NCI-H1436 (cell line): ENCODE measurements at regions not wholly inside any gene's neighbourhood (a gene's known extent, or its start where the extent isn't known, plus 50 kb on each side); places are given as distances from the start of the nearest gene placed in this dataset.

Experiments used
- DNase-seq: peaks from one replicate; lab custom pipeline; 2025; lab: John Stamatoyannopoulos, UW

DNA sequence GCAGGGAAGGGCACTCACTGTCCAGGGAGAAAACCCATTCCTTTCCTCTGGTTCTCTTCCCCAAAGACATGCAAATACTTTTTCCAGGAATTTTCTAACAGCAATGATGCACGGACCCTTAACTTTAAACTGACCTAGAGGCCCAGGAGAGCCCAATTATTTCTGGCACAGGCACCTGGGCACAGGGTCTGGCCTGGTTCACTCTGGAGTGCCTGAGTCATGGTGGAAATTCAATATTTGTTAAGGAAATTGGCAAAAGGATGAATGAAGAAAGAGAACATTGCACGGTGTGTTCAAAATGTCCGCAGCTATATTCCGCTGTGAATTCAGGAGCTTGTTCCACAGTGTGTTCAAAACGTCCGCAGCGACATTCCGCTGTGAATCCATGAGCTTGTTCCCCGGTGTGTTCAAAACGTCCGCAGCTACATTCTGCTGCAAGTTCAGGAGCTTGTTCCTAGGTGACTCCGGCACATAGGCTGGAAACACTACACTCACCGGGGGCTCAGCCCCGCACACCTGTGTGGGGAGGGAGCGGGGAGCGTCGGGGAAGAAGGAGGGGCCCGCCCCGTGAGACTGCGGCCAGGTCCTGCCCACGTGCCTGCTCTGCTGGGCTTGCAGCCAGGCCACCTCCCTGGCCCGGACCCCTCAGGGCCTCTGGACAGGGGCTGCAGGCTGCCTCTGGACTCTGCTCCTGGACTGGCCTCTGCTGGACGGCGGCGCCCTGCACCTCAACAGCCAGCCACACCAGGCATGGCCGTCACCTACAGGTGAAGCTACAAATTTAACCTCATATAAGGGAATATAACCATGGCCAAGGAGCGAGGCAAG, 72.0 kb upstream of the FAM20C start:
- DNase-seq = no peak

DNA sequence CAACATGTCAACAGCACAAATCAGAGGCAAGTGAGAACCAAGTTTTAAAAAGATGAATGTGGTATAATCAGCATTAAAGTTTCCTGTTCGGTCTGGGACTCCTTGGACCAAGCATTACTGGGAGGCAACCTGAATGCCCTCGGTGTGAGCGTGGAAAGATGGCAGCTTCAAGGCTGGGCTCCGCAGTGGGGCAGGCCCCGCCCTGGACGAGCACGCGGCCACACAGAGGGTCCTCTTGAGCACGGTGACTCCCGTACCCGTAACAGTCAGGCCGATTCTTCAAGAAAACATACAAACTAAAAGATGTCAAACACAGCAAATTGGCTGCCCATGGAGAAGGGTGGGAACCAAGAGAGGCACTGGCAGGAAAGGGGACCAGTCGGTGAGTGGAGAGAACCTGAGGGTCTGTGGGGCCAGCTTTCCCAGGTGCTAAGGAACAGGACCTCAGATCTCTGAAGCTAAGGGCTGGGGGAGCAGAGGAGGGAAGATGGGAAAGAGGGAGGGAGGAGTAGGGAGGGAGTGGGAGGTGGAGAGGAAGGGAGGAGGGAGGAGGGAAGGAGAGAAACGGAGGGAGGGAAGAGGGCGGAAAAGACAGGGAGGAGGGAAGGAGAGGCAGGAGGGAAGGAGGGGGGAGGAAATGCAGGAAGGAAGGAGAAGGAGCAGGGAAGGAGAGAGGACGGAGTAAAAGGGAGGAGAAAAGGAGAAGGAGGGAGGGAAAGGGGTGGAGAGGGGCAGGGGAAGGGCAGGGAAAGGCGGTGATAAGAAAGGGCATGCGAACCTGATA, 71.2 kb upstream of the FAM20C start:
- no peak for DNase-seq

DNA sequence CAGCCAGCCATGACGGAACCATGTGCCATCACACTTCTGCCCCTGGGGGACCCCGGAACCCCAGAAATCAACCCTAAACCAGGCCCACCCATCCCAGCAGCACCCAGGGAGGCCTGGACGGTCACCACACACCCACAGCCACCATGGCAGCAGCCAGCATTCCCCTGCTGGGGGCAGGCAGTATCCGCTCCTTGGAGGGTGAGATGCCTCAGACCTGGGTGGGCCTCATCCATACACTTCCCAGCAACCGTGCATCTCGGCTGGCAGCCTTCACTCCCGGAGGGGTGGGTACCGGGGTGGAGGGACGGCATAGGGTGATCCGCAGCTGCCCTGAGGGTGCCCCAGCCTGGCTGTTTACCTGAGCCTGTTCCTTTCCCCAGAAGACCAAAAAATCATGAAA, 69.1 kb upstream of the FAM20C start:
- no peak for DNase-seq

DNA sequence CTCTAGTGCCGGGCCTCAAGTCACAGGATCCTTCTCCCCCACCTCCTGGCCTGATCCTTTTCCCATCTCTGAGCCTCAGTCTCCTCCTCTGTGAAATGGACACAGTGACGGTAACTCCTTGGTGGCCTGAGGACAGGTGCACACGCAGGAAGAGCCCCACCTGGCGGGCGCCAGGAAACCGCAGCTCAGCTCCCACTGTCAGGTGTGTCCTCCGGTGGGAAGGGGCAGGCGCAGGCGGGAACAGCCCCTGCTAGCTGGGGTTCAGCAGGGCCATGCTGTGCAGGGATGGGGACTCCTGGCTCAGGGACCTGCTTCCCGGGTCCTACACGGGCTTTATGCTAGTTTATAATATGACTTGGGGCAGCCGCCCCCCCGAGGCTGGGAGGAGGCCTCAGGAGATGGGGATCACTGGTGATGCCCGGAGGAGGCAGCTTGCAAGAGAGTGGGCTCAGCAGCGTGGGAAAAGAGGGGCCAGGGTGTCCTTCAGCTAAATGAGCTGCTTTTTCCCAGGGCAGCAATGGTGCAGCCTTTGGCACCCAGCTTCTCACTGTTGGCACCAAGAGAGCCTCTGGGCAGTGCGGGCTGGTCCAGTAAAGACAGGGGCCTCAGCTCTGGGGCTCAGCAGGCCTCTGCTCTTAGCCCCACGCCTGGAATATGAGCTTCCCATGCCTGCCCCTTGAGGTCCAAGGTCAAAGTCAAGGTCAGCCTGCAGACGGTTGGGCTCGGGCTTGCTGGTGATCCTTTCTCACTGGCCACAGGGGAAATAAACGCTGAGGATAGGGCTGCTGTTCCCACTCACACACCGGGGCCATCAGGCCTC, 68.0 kb upstream of the FAM20C start:
- peak; percentile 1 for DNase-seq

DNA sequence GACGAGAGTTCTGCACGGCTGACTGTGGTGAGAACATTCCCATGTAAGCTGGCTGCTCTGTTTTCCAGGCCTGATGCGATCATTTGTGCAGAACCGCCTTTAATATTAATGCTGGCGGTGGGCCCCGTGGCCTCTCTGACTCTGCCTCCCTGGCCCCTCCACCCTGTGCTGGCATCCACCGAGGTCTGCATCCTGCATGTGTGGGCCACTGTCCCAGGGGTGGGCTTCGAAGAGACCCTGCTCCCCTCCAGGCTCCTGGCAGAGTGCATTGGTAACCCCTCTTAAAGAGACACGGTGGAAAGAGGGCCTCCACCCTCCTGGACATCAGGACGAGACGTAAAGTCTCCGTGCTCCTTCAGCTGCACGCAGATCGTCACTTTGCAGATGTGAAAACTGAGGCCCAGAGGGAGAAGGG, 67.3 kb upstream of the FAM20C start:
- no peak for DNase-seq

DNA sequence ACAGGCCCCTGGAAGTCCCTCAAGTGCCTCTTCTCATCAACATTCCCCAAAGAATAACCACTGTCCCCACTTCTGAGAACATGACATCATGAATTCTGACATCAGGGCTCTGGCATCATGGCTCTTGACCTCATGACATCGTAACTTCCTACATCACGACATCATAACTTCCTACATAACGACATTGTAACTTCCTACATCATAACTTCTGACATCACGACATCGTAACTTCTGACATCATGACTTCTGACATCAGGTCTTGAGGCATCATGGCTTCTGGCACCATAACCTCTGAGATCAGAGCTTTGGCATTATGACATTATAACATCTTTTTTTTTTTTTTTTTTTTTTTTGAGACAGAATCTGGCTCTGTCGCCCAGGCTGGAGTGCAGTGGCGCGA, 66.7 kb upstream of the FAM20C start:
- DNase-seq = no peak

DNA sequence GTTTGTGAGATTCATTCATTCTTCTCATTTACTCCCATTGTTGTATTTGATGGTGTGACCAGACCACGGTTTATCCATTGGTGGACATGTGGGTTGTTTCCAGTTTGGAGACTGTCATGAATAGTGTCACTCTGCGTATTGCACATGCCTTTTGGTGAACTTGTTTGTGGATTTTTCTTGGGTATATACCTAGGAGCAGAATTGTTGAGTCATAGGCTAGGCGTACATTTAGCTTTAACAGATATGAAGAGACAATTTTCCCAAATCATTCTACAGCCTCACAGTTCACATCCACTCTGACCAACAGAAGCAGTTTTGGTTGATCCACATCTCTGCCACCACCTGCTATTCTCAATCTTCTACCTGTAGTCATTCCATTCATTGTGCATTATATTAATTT, 66.0 kb upstream of the FAM20C start:
- no peak for DNase-seq

DNA sequence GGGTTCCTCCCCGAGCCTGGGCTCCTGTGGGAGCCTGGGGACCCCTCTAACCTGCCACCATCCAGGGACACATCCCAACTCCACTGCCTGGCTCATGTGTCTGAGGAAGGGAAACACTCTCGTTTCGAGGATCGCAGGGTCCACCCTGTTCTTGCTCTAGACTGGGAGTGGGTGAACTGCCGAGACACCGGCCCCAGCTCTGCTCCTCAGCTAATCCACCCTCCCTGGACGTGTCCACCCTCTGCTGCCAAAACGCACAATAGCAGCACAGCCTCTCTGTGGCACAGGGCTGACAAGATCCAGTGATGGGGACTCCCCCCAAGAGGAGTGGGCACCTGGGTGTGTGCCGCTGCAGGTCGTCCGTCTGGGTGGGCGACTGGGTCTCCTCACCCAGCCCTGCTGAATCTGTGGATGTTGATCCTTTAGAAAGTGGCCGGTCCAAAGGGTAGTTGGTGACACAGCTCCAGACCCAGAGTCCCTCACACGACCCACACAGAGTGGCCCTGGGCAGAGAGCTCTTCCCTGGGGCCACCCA, 65.2 kb upstream of the FAM20C start:
- no peak for DNase-seq

DNA sequence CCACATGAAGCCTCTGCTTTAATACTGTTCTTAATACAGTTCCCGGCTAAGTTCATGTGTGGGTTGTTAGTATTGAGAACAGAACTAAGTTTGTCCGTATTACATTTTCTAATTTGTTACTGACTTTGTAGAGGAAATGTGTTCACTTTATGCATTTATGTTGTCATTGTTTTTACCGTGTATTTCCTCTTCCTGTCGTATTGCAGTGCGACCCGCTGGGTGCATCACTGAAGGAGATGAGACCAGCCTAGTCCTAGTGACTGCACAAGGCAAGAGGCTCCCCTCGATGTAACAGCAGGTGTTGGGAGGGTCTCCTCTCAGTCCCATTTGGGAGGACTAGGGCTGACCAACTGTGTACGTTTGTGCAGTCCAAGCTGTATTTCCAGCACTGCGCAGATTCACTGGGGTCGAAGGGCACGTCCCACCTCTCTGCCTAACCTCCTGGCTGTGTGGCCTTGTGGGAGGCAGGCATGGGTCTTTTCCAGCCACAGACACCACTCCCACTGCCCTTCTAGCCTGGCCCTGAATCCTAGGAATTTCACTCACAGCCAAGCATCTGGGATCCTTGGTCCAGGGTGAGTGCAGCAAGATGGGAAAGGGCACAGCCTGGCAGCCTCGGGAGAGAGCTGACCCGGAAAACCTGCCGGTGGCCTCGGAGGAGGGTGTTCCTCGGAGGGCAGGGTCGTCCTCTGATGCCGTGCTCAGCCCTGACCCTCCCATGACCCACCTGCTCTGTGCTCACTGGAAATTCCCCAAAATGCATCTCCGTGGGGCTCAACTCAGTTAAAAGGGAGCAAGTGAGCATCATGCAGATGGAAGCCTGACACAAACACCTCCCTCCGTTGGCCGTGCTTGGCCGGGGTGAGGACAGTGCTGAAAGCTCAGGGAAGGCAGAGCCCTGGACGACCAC, 63.9 kb upstream of the FAM20C start:
- no peak for DNase-seq

DNA sequence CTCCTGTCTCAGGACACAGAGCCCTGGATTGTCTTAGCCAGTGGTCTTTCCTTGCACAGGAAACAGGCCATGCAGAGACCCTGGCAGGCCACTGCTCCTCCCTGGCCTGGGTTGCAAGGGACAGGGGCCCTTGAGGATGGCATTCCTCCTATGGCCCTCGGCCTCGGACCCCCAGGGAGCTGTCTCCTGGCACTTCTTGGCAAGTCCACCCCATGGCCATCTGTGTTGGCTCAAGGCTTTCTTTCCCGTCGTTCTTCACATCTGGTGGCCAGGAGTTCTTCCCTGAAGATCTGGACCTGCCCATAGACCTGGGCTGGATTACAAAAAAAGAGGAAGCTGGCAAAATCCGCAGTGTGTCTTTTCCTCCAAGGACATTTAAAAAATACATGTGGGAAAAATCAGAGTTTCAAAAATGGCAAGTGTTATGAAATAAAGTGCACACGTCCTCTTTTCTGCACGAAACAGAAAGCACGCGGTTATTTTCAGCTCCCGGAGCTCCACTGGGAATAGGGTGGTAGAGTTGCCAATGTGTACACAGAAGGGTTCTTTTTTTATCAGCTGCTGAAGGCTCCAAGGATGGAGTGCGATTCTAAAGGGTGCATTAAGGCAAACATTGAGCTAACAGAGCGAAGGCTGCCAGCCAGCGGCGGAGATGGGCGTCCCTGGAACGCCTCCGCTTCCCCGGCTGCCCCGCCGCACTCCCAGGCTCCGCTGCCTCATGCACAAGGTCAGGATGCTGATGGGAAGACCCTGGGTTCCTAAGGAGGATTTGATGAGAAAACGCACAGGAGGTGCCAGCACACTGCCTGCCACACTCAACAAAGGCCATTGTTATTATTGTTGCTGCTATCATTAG, 62.8 kb upstream of the FAM20C start:
- peak; percentile 54 for DNase-seq

DNA sequence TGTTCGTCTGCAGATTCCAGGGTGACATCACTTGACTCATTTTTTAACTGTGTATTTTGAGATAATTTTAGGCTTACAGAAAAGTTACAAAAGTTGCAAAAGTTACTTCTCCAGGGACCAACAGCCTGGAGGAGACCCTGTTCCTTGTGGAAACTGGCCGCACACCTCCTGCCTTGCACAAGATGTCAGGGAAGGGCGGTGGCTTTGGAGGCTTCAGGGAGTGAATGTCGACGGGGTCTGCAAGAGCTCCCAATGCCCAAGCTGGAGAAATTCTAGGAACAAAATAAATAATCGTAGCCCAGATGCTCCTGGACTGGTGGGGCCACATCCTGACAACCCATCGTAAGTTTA, 62.2 kb upstream of the FAM20C start:
- no peak for DNase-seq

DNA sequence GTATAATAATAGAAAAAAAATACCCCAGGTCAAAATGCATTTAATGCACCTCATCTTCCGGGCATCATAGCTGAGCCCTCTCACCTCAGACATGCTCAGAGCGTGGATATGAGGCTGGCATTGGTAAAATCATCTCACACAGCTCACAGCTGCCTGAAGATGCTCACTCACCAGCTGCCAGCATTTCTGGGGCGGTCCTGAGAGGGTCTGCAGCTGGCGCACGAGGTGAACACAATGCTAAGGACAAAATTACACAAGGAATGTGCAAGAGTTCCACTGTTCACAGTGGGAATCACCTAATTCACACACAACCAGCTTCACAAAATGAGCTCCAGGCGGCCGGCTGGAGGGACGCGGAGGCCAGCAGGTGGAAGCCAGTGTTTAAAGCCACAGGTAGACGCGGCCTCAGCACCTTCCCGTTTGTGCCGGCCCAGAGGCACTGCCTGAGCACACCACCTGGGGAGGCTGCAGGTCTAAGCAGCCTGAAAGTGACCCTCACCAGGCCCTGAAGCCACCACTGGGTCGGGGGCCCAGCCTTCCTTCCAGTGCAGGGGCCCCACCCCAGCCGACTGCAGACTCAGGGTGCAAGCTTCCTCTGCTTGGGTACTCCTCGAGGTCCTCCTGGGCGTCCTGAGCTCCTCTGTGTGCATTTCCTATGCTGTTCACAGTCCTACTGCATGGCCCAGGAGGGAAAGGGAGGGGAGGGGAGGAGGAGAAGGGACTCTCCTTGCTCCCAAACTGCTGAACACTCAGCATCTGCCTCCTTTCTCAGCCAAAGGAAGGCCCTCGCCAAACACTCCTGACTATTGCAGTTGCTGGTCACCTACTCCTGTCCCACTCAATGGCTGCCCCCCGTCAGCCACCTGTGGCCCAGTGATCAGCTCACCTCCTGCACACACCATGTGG, 61.2 kb upstream of the FAM20C start:
- no peak for DNase-seq

DNA sequence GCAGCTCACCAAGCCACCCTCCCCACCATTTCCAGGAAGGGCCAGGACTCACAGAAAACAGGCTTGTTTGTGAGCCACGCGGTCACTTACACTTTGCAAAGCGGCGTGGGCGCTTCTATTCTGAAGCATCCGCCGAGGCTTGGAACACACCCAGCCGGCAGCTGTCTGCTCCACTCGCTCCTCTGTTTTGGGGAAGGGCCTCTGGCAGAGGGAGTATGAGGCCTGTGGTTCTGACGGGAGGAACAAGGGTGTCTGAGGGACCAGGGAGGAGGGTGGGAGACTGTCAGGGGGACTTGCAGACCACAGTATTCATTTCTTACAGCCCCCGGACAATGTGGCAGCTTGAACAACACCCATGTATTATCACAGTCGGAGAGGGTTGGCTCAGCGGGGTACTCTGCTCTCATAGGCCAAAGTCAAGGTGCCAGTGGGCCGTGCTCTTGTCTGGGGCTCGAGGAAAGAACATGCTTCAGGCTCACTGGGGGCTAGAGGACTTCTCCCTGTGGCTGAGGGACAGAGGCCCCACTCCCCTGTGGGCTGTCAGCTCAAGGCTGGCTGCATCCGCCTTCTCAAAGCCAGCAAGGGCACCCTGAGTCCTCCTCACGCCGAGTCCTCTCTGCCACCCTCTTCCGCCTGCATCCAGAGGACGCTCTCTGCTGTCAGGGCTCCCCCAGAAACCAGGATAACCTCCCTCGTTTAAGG, 60.4 kb upstream of the FAM20C start:
- DNase-seq = no peak

DNA sequence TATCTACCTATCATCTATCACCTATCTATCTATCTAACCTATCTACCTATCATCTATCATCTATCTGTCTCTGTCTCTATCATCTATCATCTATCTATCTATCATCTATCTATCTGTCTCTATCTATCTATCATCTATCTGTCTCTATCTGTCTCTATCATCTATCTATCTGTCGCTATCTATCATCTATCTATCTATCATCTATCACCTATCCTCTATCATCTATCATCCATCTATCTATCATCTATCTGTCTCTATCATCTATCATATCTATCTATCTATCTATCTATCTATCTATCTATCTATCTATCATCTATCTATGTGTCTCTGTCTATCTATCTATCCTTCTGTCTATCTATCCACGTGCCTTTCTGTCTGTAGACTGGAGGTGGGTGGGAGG, 59.5 kb upstream of the FAM20C start:
- no peak for DNase-seq

DNA sequence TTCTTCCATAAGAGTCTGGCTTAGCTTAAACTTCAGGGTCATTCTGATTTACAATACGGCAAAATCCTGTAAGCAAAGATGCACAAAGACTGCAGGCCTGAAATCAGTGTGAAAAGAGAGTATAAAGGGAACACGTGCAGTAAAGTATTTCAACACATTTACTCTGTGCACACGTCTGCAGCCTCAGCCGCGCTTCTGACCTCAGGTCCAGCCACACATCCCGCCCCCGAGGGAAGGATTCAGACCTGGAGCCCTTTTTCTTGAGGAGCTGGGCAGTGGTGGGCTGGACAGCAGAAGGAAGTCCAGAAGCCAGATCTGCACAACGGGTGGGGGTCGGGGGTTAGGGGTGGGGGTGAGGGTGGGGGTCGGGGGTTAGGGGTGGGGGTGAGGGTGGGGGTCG, 58.9 kb upstream of the FAM20C start:
- DNase-seq = no peak

DNA sequence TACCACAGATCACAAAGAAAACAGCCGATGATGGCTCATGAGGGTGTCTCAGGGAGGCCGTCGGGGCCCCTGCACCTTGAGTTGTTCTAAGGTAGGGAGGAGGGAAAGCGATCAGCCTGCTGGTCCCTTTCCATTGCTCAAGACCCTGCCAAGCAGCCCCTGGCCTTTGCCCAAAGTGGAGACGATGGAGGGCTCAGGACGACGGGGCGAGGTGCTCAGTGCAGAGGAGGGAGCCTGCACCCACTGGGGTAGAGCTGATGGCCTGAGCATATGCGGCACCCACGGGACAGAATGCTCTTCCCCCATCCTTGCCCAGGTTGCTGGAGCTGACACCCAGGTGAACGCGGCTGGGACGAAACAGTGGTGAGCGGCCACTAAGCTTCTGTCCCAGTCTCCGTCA, 58.3 kb upstream of the FAM20C start:
- no peak for DNase-seq

DNA sequence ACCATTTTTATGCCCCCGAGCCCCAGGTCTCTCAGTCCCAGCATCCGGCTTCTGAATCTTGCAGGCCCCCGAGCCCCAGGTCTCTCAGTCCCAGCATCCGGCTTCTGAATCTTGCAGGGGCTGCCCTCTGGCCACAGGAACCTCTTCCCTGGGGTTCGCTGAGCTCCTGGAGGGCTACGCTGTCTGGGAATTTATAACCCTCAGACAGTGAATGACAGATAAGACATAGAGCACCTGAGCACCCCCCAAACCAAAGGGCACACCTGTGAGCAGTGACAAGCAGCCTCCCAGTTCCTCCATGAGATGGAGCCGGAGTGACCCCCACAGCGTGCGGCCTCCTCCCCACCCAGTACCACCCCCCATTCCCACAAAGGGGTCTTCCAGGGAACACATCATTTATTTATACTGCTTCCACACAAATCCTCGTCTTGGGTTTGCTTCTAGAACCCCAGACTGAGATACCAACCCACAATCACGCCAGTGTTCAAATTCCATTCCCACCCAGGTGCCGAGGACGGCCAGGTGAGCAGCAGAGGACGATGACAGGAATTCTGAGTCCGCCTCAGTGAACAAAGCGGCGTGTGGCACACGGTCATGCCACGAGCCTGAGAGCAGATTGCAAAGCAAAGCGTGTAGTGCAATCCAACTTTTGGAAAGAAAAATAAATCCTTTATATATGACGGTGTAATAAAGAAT, 57.7 kb upstream of the FAM20C start:
- DNase-seq = no peak

DNA sequence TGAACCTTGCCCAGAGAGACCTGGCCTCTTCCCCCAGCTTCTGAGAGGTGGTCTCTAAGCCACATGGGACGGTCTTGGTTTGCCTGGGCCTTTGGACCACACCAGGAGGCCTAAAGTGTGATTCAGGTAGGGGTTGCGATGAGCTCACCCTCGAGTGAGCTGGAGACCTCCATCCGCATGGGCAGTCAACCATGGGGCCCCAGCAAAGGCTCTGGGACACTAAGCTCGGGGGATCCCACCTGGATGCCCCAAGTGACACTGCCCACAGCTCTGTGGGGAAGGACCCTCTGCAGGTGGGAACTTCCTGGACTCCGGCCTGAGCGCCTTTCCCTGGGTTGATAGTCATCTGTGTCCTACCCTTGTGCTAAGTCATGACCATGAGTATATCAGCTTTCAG, 57.1 kb upstream of the FAM20C start:
- DNase-seq = no peak
